ENCODE measurements at regions not wholly inside any gene's neighbourhood (a gene's known extent, or its start where the extent isn't known, plus 50 kb on each side); places are given as distances from the start of the nearest gene placed in this dataset.

DNA sequence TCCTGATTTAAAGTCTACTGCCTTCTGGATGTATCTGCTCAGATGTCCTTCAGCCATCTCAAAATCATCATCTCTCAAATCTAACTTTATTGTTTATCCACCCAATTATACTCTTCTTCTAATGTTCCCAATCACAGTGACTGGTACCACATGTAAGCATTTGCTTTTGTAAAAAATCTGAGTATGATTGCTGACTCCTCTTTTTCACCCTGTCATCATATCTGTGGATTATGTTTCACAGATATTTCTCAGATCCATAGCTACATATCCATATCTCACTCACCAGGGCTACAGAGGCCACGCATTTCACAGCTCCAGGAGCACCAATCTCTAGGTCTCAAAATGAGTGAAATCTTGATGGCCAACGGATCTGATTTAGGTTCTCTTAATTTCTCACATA is 76.1 kb downstream of the DHRS2 start:
- Histone ChIP-seq H3K9me3 (ENCODE audit: low read depth, low read length, poor library complexity, severe bottlenecking) (no peaks in the 10 kb centered on the region), H3K27ac (ENCODE audit: low read depth, low read length, poor library complexity, severe bottlenecking) (no peak overlapping the region), H3K36me3 (ENCODE audit: insufficient read depth, low read length, poor library complexity, severe bottlenecking) (no peaks in the 10 kb centered on the region), H3K4me3 (ENCODE audit: low read depth, low read length, poor library complexity, severe bottlenecking) (no peak overlapping the region), H3K4me1 (ENCODE audit: insufficient read depth, low read length, poor library complexity, severe bottlenecking) (no peaks in the 10 kb centered on the region), H3K27me3 (replicated peaks; ENCODE audit: insufficient read depth, low read depth, low read length, poor library complexity) (peaks cover 21% of the 10 kb centered on the region)
- TF ChIP-seq, protein P1, sequence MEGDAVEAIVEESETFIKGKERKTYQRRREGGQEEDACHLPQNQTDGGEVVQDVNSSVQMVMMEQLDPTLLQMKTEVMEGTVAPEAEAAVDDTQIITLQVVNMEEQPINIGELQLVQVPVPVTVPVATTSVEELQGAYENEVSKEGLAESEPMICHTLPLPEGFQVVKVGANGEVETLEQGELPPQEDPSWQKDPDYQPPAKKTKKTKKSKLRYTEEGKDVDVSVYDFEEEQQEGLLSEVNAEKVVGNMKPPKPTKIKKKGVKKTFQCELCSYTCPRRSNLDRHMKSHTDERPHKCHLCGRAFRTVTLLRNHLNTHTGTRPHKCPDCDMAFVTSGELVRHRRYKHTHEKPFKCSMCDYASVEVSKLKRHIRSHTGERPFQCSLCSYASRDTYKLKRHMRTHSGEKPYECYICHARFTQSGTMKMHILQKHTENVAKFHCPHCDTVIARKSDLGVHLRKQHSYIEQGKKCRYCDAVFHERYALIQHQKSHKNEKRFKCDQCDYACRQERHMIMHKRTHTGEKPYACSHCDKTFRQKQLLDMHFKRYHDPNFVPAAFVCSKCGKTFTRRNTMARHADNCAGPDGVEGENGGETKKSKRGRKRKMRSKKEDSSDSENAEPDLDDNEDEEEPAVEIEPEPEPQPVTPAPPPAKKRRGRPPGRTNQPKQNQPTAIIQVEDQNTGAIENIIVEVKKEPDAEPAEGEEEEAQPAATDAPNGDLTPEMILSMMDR (conservative IDR thresholded peaks at IDR 0.05; ENCODE audit: low read depth, low read length): no peak
- no peak for TF ChIP-seq EZH2 (IDR thresholded peaks at IDR 0.05; ENCODE audit: borderline replicate concordance, low read depth, low read length, poor library complexity, severe bottlenecking)
- no peak for DNase-seq (ENCODE audit: low spot score)
- intact Hi-C loops (cut with micrococcal nuclease; ENCODE audit: unreplicated experiment): no loop called here
- ChIA-PET CTCF (no interaction called here), POLR2A (ENCODE audit: low non-redundant PET) (no interaction called here)
- no TSS peak for BruUV-seq (replicated peaks)

- intact Hi-C loops (cut with micrococcal nuclease; ENCODE audit: unreplicated experiment): no loop called here
- Histone ChIP-seq H3K36me3 (ENCODE audit: insufficient read depth, low read length, poor library complexity, severe bottlenecking) (no peaks in the 10 kb centered on the region), H3K9me3 (ENCODE audit: low read depth, low read length, poor library complexity, severe bottlenecking) (no peaks in the 10 kb centered on the region), H3K4me3 (ENCODE audit: low read depth, low read length, poor library complexity, severe bottlenecking) (no peak overlapping the region), H3K27me3 (replicated peaks; ENCODE audit: insufficient read depth, low read depth, low read length, poor library complexity) (no peaks in the 10 kb centered on the region), H3K27ac (ENCODE audit: low read depth, low read length, poor library complexity, severe bottlenecking) (no peak overlapping the region), H3K4me1 (ENCODE audit: insufficient read depth, low read length, poor library complexity, severe bottlenecking) (no peaks in the 10 kb centered on the region)
- DNase-seq (ENCODE audit: low spot score): no peak
- no TSS peak for BruUV-seq (replicated peaks)
- TF ChIP-seq EZH2 (IDR thresholded peaks at IDR 0.05; ENCODE audit: borderline replicate concordance, low read depth, low read length, poor library complexity, severe bottlenecking): no peak
- TF ChIP-seq, protein P1 (conservative IDR thresholded peaks at IDR 0.05; ENCODE audit: low read depth, low read length): no peak
- ChIA-PET CTCF (no interaction called here), POLR2A (ENCODE audit: low non-redundant PET) (no interaction called here)
Measured at GRCh38 chr14:23719225-23719985, 83.2 kb downstream of the DHRS2 start.

GRCh38 chr14:23722675-23723074 is 86.5 kb downstream of the DHRS2 start:
- CTCF ChIA-PET: no interaction called here
- no peak overlapping the region for H3K27ac ChIP-seq (ENCODE audit: low read depth, low read length, poor library complexity, severe bottlenecking)
- DNase-seq (ENCODE audit: low spot score): no peak
- H3K36me3 ChIP-seq (ENCODE audit: insufficient read depth, low read length, poor library complexity, severe bottlenecking): no peaks in the 10 kb centered on the region
- no peaks in the 10 kb centered on the region for H3K9me3 ChIP-seq (ENCODE audit: low read depth, low read length, poor library complexity, severe bottlenecking)
- TF ChIP-seq EZH2 (IDR thresholded peaks at IDR 0.05; ENCODE audit: borderline replicate concordance, low read depth, low read length, poor library complexity, severe bottlenecking): no peak
- TF ChIP-seq, protein P1 (conservative IDR thresholded peaks at IDR 0.05; ENCODE audit: low read depth, low read length): no peak
- BruUV-seq (replicated peaks): no TSS peak
- POLR2A ChIA-PET (ENCODE audit: low non-redundant PET): no interaction called here
- no peaks in the 10 kb centered on the region for H3K4me1 ChIP-seq (ENCODE audit: insufficient read depth, low read length, poor library complexity, severe bottlenecking)
- intact Hi-C loops (cut with micrococcal nuclease; ENCODE audit: unreplicated experiment): no loop called here
- no peaks in the 10 kb centered on the region for H3K27me3 ChIP-seq (replicated peaks; ENCODE audit: insufficient read depth, low read depth, low read length, poor library complexity)
- no peak overlapping the region for H3K4me3 ChIP-seq (ENCODE audit: low read depth, low read length, poor library complexity, severe bottlenecking)

Data from A673 (cell line).